SU-DHL-6 (cell line): ENCODE measurements at regions not wholly inside any gene's neighbourhood (a gene's known extent, or its start where the extent isn't known, plus 50 kb on each side); places are given as distances from the start of the nearest gene placed in this dataset.

Experiments
- EZH2phosphoT487 ChIP-seq: fragments of 200-600 bp; sonication (generic), shearing (Covaris generic); conservative IDR thresholded peaks from 2 replicates; pipeline ENCODE4 v1.6.1; 2018; ENCODE audit warnings: mild to moderate bottlenecking, antibody characterized with exemption, low read length, moderate library complexity, mixed read lengths
- TF ChIP-seq, protein P1 (sequence below): fragments of 200-600 bp; sonication (generic); IDR thresholded peaks from one replicate; pipeline ENCODE4 v1.5.1; 2017; ENCODE audit warnings: antibody characterized with exemption, mild to moderate bottlenecking, low read length, moderate library complexity; ENCODE audit not compliant: insufficient read depth, poor library complexity, severe bottlenecking

DNA sequence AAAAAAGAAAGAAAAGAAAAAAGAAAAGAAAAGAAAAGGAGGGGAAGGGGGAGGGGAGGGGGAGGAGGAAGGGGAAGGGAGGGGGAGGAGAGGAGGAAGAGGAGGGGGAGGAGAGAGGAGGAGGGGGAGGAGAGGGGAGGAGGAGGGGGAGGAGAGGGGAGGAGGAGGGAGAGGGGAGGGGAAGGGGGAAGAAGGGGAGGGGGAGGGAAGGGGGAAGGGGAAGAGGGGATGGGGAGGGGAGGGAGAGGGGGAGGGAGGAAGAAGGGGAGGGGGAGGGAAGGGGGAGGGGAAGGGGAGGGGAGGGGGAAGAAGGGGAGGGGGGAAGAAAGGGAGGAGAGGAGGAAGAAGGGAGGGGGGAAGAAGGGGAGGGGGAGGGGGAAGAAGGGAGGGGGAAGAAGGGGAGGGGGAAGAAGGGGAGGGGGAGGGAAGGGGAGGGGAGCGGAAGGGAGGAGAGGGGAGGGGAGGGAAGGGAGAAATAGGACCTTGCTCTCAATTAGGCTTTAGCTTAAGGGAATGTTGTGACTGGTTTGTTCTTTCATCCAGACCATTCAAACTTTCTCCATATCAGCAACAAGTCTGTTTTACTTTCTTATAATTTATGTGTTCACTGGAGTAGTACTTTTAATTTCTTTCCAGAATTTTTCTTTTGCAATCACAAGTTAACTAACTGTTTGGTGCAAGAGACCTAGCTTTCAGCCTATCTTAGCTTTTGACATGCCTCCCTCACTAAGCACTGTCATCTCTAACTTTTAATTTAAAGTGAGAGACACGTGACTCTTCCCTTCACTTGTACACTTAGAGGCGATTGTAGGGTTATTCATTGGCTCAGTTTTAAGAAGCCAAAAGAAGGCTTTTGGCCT is 76.5 kb upstream of the EGLN3 start:
- TF ChIP-seq, protein P1, sequence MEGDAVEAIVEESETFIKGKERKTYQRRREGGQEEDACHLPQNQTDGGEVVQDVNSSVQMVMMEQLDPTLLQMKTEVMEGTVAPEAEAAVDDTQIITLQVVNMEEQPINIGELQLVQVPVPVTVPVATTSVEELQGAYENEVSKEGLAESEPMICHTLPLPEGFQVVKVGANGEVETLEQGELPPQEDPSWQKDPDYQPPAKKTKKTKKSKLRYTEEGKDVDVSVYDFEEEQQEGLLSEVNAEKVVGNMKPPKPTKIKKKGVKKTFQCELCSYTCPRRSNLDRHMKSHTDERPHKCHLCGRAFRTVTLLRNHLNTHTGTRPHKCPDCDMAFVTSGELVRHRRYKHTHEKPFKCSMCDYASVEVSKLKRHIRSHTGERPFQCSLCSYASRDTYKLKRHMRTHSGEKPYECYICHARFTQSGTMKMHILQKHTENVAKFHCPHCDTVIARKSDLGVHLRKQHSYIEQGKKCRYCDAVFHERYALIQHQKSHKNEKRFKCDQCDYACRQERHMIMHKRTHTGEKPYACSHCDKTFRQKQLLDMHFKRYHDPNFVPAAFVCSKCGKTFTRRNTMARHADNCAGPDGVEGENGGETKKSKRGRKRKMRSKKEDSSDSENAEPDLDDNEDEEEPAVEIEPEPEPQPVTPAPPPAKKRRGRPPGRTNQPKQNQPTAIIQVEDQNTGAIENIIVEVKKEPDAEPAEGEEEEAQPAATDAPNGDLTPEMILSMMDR = no peak
- TF ChIP-seq EZH2phosphoT487 = no peak
